HG03442 (cell line): ENCODE measurements at regions not wholly inside any gene's neighbourhood (a gene's known extent, or its start where the extent isn't known, plus 50 kb on each side); places are given as distances from the start of the nearest gene placed in this dataset.

Experiments
- ATAC-seq: cut with Tn5 transposase; IDR thresholded peaks from one replicate; pipeline ENCODE4 v1.9.1; 2021; ENCODE audit warnings: mild to moderate bottlenecking, moderate library complexity; ENCODE audit not compliant: unreplicated experiment

DNA sequence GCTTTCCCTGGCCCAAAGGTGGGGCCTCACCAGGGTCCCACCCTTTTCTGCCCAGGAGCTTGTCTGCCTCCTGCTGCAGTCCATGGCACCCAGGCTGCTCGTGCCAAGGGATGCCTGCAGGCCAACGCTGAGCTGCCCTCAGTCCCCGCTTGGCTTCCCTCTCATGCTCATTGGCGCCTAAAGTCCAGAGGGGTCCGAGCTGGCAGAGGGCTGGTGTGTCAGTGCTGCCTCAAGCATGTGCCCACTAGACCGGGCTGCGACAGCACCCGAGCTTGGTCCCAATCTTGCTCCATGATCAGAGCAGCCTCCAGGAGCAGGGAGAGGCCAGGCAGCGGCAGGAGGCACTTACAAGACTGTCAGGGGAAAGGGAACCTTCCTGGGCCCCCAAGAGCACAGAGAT, 287.0 kb downstream of the ICOS start:
- no peak for ATAC-seq

DNA sequence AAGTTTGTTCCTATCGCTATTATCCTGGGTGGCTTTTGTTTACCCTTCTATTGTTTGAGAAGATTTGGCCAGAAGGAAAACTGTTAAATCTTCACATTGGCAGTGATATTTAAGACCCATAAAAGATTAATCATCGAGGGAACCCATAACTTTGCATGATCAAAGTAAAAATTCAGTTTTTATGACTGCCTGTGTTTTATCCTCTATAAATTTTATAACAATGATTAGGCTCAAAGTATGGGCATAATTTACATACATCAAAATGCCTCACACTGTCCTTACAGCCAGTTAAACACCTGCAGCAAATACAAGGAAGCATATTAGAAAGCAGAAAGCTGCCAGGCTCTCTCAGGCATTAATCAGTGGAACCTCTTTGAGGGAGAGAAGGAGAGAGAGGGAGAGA, 289.1 kb downstream of the ICOS start:
- ATAC-seq: no peak

DNA sequence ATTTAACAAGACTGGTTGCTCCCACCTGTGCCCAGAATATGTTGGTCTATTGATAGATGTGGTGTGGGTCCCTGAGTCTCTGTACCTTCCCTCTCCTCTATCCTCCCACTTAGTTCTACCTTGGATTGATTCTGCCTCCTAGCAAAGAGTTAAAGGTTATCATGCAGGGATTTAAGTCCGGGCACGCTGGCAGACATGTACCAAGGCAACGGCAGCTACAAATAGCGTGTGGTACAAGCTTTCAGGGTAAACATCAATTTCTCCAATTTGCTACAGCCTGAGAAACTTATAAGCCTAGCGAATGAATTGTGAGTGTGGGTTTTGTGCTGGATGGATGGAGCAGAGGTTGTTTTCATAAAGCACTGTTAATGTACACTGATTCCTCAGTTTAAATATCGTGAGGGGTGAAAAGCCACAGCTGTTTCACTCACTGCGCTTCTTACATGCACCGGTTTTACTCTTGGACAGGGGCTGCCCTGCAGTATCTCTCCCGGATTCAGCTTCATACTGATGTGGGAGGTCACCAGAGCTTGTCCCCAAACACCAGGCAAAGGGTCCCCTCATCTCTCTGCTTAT, 289.8 kb downstream of the ICOS start:
- no peak for ATAC-seq

DNA sequence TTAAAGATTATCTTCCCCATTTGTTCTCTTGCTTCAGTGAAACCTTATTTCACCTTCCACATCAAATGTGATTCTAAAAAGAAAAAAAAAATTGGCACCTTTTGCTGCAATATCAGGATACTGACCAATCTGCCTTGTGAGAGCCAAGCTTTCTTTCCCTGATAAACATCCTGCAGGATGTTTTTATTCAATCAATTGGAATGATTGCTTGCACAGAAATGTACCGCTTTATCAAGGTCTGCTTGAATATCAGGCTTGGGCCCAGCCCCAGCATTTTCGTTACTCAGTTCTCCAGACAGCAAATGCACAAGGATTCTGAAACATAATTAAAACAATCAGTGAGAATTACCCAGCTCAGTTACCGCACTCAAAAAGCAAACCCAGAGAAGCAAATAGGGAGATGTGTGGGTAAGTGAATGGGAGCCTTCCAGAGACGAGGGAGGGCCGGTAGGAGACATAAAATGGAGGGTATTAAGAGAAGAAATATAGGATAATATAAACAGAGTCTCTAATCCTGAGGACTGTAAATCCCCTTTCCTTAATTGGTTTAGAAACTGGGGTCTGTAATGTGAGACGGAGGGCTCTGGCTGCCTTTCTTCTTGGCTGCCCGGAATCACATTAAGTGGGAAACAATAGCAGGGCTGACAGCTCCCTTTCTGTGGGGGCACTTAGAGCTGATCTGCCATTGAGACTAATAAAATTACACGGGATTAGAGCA, 291.8 kb downstream of the ICOS start:
- no peak for ATAC-seq

DNA sequence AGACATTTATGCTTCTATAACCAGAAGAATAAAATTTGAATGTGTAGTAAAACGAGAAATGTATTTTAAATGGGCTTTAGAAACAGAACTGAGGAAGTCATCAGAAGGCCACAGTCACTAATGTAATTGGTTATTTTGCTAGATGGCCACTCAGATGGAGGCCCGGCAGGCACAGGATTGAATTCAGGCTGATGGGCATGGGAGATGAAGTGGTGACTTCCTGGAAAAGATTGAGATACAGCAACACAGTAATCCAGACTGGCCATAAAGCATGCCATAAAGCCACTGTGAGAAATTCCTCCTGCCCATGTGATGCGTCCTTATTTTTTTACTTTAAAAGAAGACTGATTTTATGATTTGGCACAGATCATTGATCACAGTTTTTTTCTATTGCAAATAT, 297.7 kb downstream of the ICOS start:
- no peak for ATAC-seq

DNA sequence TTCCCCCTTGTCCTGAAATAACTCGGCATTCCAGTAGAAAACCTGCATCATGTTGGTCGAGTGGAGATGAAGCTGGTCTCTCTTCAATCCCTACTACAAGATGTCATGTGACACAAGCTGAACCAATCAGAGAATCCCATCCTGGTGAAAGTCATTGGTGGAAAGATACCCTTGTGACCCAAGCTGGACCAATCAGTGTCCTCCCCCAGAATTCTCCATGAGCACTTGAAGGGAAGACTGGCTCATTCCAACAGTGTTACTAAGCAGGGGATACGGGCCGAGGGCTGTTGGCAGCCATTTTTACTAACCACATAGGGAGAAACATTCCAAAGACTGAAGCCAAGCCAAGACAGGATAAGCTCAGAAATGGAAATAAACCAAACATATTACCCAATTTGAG, 298.3 kb downstream of the ICOS start:
- no peak for ATAC-seq

DNA sequence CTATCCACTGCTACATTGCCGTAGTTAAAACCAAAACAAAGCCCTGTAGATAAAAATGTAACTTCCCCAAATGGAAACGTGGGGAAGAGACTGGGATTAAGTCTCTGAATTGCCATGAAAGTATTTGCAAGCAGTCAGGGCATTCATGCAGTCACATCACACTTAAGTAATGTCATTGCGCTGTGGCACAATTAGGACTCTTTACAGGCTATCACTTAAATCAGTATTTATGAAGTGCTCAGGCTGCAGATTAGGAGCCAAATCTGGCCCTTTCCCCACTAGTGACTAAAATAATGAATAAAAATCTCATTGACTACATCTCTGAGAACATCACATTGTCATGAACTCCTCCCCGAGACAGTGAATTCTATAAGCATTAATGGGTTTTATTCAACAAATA, 300.9 kb downstream of the ICOS start:
- ATAC-seq: no peak

DNA sequence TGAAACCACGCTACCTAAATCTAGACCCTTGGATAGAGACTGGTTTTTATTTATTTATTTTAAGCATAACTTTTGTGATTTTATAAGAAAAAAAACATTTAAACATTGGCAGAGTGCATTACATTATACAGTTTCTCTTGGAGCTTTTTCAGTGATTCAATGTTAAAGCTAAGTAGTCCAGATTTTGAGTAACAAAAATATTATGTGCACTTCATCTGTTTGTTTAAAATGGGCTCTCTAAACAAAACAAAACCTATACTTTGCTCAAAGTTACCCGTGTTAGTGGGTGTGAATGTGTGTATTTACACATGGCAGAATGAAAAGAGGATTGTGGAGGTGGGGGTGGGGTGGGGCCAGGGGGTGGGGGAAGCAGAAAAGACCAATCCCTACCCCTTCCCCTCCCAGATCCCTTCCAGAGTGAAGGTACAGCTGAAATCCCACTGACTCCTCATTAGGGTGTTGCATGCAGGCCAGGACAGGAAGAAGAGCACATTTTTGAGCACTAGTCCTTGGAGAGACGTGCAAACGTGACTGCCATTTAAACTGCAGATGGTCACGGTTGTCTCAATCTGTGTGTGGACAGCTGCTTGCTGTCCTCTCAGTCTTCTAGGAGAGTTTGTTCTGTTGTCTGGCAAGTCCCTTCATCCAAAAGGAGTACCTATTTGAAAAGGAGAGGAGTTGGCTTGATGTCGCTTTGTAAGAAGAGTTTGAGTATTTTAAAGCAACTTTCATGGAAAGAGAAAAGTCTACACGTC, 303.0 kb downstream of the ICOS start:
- no peak for ATAC-seq

DNA sequence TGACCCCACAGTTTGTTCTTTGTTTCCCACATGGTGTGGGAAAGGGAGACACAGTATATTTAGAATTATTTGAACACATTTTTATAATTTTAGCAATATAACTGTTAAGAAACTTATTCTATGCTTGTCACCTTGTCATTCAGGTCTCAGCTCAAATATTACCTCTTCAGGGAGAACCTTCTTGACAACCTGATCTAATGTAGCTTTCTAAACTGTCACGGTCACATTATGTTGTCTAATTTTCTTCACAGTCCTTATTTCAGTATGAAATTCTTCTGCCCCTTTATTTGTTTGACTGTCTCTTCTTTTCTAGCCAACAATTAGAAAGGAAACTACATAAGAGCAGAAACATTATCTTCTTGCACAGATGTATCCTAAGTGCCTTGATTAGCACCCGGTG, 304.3 kb upstream of the PARD3B start:
- no peak for ATAC-seq

DNA sequence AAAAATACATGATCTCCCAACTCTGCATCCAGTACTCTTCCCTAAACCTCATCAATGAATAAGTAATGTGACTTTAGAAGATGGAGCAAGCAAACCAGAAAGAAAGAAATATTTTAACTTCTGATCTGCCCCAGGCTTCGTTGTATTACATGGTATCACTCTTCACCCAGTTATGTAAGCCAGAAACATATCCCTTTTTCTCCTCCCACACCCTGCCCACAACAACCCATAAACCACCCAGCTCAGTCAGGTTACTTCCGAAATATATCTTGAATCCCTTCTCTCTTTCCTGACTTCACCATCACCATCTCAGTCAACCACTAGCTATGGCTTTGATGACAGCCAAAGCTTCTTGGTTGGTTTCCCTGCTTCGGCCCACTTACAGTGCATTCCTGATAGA, 295.8 kb upstream of the PARD3B start:
- ATAC-seq: no peak

DNA sequence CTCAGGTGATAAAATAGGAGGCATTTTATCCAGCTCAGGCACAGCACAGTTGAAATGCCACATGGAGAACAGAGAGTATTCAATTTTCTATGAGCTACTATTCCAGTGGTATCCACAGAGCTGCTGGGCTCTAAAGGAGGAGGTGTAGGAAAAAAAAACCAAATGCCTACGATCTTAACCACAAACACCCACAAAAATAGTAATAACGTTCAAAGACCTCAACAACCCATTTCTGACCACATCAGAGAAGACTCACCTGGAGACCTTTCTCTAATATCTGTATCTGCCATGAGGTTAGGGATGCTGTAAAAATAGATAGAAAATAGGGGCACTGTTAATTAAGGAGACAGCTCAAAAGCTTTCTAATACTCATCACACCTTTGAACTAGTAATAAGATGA, 294.6 kb upstream of the PARD3B start:
- ATAC-seq: peak; percentile 7

DNA sequence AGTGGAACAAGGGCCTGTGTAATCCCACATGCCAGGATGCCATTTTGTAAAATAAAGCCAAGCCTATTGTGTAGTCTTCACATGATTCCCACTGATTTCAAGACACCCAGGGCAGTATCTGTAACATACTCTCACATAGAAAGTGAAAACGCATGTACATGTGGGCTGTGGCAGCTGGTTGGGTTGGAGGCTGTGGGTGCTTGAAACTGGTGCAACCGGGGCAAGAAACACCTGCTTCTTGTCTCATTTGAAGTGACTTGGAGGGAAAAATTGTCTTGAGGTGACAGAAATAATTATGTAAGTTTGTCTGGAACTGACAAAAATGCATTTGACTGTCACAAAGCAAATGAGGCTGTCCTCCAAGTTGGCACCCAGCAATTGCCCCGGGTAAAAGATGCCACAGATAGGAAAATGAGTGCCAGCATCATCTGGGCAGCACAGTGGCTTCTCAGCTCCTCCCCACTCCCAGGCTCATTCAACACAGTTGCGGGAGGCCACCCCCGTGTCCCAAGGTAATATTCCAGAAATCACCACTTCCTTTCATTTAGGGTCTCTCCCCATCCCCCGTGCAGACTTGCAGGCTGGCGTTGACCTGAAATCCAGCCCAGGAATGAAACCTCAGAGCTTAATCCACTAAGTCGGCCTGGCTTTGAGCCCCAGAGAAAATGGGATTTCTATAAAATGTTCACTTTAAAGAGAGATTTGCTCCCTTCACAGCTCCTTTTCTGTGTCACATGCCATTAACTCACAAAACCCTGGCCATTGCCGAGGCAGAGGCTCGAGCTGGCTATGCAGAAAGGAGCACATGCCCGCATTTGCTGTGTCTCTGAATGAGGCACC, 293.9 kb upstream of the PARD3B start:
- ATAC-seq: peak; percentile 73

DNA sequence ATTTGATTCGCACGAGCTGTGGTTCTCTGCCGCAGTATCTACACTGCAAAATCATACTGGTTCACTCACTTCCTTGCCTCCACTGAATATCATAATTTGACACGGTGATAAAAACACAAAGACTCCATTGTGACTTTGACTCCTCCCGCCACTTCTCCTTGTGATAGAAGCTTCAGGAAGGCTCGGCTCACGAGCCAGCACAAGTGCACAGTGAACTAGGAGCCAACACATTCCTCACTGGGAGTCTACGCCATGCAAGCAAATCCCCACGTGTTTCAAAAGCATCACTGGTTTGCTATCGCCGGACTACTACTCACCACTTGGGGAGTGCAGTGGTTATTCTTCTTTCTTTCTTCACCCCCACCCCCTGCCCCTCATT, 293.3 kb upstream of the PARD3B start:
- no peak for ATAC-seq

DNA sequence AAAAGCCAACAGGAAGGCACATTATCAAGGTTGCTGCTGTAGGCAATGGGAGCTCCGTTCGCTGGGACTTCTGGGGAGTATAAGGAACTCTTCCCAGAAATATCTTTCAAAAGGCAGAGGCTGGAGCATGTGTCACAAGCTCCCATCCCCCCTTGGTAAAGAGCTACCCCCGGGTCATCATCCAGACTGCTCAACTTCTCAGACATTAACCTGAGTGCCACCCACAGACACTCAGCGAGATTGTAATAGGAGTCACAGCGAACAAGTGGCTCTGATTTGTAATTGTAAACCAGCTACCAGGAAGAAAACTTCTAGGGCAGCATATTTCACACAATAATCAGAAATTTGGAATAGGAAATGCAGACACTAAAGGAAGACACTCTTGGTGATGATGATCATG, 290.2 kb upstream of the PARD3B start:
- no peak for ATAC-seq

DNA sequence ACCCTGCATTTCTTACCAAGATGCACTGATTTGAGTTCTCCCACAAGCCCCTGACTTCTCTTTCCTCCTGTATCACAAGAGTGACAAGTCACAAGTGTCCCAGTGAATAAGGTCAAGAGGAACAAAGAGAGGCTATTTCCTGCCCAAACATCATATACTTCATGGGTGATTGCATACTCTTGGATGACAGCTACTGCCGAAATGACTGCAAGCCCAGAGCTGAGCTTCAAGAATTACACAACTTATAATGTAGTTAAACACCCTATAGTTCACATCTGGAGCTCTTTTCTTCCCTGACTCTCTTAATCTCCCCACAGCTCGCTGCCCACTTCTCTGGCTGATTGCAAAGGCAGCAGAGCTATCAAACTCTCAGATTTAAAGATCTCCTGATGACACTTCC, 289.7 kb upstream of the PARD3B start:
- no peak for ATAC-seq

DNA sequence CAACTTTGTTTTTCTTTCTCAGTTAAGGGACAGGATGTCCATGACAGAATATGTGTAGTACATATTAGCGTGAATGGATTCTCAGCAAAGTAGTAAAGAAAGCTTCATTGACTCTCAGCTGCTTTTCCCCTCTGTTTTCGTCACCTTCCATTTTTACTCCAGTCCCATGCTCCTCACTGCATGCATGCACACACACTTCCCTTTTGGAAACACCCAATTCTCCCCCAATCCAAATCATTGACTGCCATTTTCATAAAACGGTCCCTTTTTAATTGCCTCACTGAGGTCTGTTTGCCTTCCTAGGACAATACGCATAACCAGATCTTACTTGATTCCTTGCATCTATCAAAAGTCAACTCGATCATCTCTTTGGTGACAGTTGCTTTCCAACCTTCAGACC, 287.5 kb upstream of the PARD3B start:
- ATAC-seq: no peak

DNA sequence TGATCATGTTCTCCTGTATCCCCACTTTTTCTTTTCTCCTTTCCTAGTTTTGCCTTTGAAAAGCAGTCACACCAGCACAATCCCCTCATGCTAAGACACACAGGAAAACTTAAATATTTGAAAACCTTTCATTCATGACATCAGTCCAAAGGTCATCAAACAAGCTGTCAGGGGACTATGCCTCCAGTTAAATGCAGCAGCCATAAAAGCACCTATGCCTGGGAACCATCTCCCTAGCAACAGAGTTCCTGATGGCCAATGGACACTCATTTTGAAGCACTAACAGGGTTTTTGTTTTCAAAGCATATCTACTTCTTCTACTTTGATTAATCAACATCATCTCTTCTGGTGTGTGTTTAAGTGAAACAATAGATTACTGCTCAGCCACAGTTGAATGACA, 286.4 kb upstream of the PARD3B start:
- no peak for ATAC-seq

DNA sequence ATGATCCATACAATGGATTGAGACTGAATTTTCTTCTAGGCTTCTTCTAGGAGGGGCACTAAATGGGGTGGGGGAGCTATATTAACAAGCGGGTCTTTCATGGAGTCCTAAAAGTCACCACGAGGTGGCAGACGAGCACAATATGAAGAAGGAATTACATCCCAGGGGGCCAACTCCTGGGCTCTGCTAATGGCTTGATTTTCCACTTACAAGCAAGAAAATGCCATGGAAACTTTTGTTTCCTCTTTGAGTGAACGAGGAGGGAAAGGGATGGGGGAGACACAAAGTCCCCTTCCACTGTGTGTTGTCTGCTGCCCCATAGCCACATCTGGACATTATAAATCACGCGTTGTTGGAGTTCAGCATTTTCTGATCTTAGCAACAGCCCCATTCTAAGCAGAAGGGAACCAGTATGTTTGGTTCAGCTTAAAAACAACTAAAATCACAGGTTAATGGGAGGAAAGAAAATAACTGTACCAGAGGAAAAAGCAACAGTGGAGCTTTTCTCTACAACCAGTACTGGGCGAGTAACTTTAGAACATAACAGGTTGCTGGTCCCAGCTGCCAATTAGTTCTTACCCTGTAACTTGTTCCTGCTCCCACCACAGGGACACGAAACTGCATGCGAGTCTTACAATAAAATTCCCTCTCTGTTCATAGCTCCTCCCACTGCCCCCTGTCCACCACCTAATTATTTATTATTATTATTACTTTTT, 285.0 kb upstream of the PARD3B start:
- ATAC-seq: peak; percentile 65

DNA sequence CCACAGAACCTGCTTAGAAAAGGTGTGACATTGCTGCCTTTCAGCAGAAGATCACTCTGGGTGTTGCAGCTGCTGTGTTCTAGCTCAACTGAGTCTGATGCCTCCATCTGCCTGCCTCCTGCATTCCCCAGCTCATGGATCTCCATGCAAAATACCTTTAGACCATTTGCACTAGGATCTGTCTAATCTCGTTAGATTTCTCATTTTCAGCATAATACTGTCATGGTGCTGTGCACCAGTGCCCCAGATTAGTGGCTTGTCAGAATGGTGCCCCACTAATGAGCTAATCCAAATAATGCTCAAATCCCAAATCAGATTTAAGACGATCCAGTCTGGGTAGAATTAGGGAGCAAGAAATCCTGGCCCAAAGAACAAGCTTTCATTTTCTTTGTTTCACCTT, 284.4 kb upstream of the PARD3B start:
- ATAC-seq: no peak

DNA sequence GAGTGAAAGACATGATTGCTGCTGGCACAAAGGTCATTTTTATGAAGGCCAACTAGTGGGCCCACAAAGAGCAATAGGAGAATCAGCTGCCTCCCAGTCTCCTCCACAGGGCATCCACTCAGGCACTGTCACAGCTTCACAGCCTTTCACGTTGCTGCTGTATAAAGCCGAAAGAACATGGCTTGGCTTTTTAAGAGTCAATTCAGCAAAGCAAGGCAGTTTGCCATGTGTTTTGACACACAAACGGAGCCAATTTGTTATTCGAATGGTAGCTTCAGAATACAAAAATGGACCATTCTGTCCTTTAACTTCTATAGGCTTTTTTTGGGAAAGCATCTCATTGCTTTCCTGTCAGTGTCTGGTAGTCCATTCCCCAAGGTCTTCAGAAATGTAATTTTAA, 283.4 kb upstream of the PARD3B start:
- ATAC-seq: no peak

DNA sequence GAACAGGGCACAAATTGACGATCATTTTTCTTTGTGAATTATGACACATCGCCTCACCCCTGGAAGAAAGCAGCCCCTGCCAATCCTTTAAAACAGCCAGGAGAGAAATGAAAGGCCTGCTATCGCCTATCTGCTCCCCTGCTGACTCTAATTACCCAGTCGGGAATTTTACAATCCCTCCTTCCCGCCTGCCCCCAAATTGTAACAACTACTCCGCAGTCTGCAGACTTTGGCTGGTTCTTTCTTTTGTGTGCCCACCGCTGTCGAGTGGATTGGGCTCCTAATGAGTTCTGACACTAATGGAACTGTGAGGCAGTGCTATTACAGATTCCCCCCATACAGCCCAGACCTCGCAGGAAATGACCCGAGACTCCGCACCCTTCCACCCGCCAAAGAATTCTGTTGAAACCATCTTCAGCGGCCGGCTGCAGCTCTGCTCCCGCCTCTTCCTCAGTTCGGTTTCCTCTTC, 281.2 kb upstream of the PARD3B start:
- no peak for ATAC-seq
